ENCODE measurements at regions not wholly inside any gene's neighbourhood (a gene's known extent, or its start where the extent isn't known, plus 50 kb on each side); places are given as distances from the start of the nearest gene placed in this dataset.

GRCh38 chr5:68137511-68138140, 77.9 kb upstream of the PIK3R1 start:
- Histone ChIP-seq H3K4me1 (no peaks in the 10 kb centered on the region), H3K36me3 (no peaks in the 10 kb centered on the region), H3K27ac (peak overlapping the region; percentile 60 to 63), H3K27me3 (no peaks in the 10 kb centered on the region), H3K4me3 (no peak overlapping the region), H3K9me3 (no peaks in the 10 kb centered on the region)
- no peak for TF ChIP-seq CTCF (IDR thresholded peaks at IDR 0.05)
- DNase-seq (ENCODE audit: low spot score) = no peak

GRCh38 chr5:68134669-68135313, 80.8 kb upstream of the PIK3R1 start:
- H3K27me3 ChIP-seq = no peaks in the 10 kb centered on the region
- H3K36me3 ChIP-seq = no peaks in the 10 kb centered on the region
- H3K9me3 ChIP-seq = no peaks in the 10 kb centered on the region
- TF ChIP-seq CTCF (IDR thresholded peaks at IDR 0.05) = no peak
- H3K27ac ChIP-seq = no peak overlapping the region
- H3K4me3 ChIP-seq = no peak overlapping the region
- no peaks in the 10 kb centered on the region for H3K4me1 ChIP-seq
- no peak for DNase-seq (ENCODE audit: low spot score)

GRCh38 chr5:68134033-68134668, 81.4 kb upstream of the PIK3R1 start:
- Histone ChIP-seq H3K4me1 (no peaks in the 10 kb centered on the region), H3K4me3 (no peak overlapping the region), H3K9me3 (no peaks in the 10 kb centered on the region), H3K27me3 (no peaks in the 10 kb centered on the region), H3K36me3 (no peaks in the 10 kb centered on the region), H3K27ac (no peak overlapping the region)
- no peak for TF ChIP-seq CTCF (IDR thresholded peaks at IDR 0.05)
- no peak for DNase-seq (ENCODE audit: low spot score)

GRCh38 chr5:68130253-68130652, 85.3 kb upstream of the PIK3R1 start:
- no peaks in the 10 kb centered on the region for H3K36me3 ChIP-seq
- DNase-seq (ENCODE audit: low spot score) = no peak
- no peak for TF ChIP-seq CTCF (IDR thresholded peaks at IDR 0.05)

GRCh38 chr5:68129364-68129763, 86.2 kb upstream of the PIK3R1 start:
- H3K4me3 ChIP-seq = no peak overlapping the region
- DNase-seq (ENCODE audit: low spot score) = no peak
- no peak for TF ChIP-seq CTCF (IDR thresholded peaks at IDR 0.05)
- no peaks in the 10 kb centered on the region for H3K4me1 ChIP-seq
- H3K27me3 ChIP-seq = no peaks in the 10 kb centered on the region
- no peaks in the 10 kb centered on the region for H3K36me3 ChIP-seq
- H3K9me3 ChIP-seq = no peaks in the 10 kb centered on the region
- H3K27ac ChIP-seq = no peak overlapping the region

More at GRCh38 chr5:68130253-68130652, 85.3 kb upstream of the PIK3R1 start:
- H3K4me1 ChIP-seq = no peaks in the 10 kb centered on the region
- no peaks in the 10 kb centered on the region for H3K9me3 ChIP-seq
- no peaks in the 10 kb centered on the region for H3K27me3 ChIP-seq
- no peak overlapping the region for H3K27ac ChIP-seq
- no peak overlapping the region for H3K4me3 ChIP-seq

Data from right atrium auricular region (tissue), 2 donors.